GM10266 (cell line): ENCODE measurements at regions not wholly inside any gene's neighbourhood (a gene's known extent, or its start where the extent isn't known, plus 50 kb on each side); places are given as distances from the start of the nearest gene placed in this dataset.

ENCODE experiments used
- DNase-seq: peaks from one replicate; pipeline ENCODE4 v3.0.0; 2012; ENCODE audit errors: extremely low spot score
- TF ChIP-seq, protein P1 (sequence below): IDR thresholded peaks from 2 replicates; pipeline ENCODE4 v1.5.1; 2012; ENCODE audit warnings: mild to moderate bottlenecking, low read depth; ENCODE audit not compliant: control insufficient read depth, insufficient read depth; ENCODE audit errors: missing control alignments

DNA sequence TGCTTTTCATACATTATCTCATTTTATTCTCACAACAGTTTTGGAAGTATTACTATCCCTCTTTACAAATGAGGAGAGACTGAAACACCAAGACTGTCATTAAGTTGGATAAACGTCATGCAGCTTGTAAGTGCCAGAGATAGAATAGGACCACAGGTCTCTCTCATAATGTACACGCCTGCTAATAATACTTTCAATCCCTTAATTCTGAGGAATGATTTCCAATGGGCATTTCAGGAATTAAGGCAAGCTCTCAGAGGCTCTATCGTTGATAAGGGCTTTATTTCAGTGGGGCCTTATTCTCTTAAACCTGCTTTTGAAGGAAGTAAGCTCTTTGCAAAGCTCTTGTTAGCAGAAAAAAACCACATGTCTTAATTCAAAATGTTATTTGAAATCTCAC, 229.1 kb downstream of the NFKBIZ start:
- TF ChIP-seq, protein P1, sequence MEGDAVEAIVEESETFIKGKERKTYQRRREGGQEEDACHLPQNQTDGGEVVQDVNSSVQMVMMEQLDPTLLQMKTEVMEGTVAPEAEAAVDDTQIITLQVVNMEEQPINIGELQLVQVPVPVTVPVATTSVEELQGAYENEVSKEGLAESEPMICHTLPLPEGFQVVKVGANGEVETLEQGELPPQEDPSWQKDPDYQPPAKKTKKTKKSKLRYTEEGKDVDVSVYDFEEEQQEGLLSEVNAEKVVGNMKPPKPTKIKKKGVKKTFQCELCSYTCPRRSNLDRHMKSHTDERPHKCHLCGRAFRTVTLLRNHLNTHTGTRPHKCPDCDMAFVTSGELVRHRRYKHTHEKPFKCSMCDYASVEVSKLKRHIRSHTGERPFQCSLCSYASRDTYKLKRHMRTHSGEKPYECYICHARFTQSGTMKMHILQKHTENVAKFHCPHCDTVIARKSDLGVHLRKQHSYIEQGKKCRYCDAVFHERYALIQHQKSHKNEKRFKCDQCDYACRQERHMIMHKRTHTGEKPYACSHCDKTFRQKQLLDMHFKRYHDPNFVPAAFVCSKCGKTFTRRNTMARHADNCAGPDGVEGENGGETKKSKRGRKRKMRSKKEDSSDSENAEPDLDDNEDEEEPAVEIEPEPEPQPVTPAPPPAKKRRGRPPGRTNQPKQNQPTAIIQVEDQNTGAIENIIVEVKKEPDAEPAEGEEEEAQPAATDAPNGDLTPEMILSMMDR = no peak
- DNase-seq = no peak

GRCh38 chr3:102078854-102079808, 229.8 kb downstream of the NFKBIZ start:
- TF ChIP-seq, protein P1 = no peak
- no peak for DNase-seq

DNA sequence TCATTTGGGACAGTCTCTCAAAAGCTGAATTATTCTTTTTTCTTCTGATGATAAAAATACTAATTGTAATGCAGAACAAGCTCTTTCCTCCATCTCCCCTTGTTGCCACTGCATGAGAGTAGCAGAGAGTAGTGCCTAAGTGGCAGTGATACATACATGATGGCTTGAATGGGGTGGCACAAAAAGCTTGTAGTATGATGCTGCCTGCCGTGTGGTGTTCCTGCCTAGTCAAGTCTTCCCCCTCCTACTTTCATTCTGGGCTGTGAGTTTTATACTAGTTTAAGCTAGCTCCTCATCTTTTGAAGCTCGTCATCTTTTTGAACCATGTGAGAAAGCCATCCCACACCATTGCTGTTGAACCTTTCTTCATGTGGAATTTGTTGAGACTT, 230.5 kb downstream of the NFKBIZ start:
- DNase-seq = no peak
- TF ChIP-seq, protein P1 = no peak

DNA sequence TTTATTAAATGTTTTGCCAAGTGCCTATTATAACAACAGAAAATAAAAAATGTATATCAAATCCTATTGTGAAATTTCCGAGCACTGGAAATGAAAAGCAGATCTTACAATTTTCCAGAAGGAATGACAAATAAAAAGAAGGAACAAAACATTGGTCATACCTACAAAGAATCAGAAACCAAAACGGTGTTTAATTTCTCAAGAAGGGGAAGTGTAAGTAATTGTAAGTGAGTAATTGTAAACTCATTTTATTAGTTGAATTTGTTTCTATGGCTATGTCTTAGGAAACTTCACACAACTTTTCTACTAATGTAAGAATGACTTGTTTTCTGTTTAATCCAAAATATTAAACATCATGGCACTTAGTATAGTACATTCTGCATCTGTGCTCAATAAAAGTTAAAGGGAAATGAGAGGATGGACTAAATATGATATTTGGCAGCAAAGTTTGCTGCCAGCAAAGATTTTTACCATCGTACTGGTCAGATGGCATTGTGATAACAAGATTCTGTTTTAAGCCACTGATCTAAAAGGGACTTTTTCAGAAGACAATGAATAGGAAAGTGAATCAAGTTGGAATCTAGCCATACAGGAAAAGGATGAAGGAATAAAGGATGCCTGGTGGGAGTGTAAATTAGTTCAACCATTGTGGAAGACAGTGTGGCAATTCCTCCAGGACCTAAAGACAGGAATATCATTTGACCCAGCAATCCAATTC, 232.4 kb downstream of the NFKBIZ start:
- DNase-seq = no peak
- TF ChIP-seq, protein P1 = no peak

- TF ChIP-seq, protein P1 = no peak
- no peak for DNase-seq
Measured at GRCh38 chr3:102083473-102083872, 234.2 kb downstream of the NFKBIZ start.

DNA sequence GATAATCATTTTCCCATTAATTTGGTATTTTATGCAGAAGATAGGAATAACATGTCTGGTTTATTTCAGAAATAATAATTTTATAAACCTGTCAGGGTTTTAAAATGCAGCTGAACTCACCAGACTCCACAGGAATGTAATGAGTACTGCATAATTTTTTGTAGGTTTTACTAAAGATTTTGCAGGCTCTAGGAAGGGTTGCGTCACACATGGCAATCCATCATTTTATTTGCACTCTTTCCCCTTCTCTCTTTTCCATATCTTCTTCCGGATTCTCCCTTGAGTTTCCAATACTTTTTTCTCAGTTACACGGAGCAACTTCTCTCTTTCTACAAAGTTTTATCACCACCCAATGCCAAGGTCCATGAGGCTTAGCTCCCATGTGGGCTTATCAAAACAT, 234.7 kb downstream of the NFKBIZ start:
- TF ChIP-seq, protein P1 = no peak
- DNase-seq = no peak

GRCh38 chr3:102084704-102085103, 235.4 kb downstream of the NFKBIZ start:
- TF ChIP-seq, protein P1 = no peak
- DNase-seq = no peak
